ENCODE measurements at regions not wholly inside any gene's neighbourhood (a gene's known extent, or its start where the extent isn't known, plus 50 kb on each side); places are given as distances from the start of the nearest gene placed in this dataset.

GRCh38 chr4:152239216-152239615, 296.7 kb downstream of the FBXW7 start:
- Histone ChIP-seq H3K9ac (ENCODE audit: low read depth in 1 of 3, low read length in 3 of 3) (no peak overlapping the region), H3K4me1 (ENCODE audit: control insufficient read depth in 3 of 3, insufficient read depth in 3 of 3, low read length in 3 of 3) (peaks cover 0 to 9% (median 2%) of the 10 kb centered on the region in 3 donors), H3K27ac (ENCODE audit: low read depth, low read length) (no peak overlapping the region), H3K27me3 (ENCODE audit: control insufficient read depth in 3 of 3, insufficient read depth in 3 of 3, low read length in 3 of 3) (no peaks in the 10 kb centered on the region), H3K36me3 (ENCODE audit: control insufficient read depth in 3 of 3, insufficient read depth in 3 of 3, low read length in 3 of 3) (no peaks in the 10 kb centered on the region), H3K4me3 (ENCODE audit: low read length in 3 of 3) (no peak overlapping the region), H3K9me3 (ENCODE audit: control insufficient read depth in 3 of 3, low read length in 3 of 3) (no peaks in the 10 kb centered on the region)

DNA sequence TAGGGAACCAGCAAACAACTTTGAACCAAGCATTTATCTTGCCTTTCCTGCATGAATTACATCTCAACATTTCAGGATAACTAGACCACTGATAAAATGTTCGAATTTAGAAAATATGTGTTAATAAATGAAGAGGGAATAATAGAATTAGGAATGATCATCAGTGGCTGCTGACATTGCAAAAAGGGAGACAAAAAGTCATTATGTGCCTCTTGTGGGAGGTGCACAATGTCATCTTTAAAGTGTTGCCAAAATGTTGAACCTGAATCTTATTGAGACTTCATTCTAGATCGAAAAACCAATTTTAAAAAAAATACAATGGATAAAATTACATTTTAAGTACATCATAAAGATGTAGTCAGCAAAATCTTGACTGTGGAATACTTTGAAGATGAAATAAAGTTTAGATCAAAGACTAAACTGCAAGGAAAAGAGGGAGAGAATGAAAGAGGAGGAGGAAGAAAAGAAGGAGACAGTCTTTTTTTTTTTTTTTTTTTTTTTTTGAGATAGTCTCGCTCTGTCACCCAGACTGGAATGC, 299.3 kb downstream of the FBXW7 start:
- no peaks in the 10 kb centered on the region for H3K9me3 ChIP-seq (ENCODE audit: control insufficient read depth in 3 of 3, low read length in 3 of 3)
- H3K4me3 ChIP-seq (ENCODE audit: low read length in 3 of 3), result no peak overlapping the region

DNA sequence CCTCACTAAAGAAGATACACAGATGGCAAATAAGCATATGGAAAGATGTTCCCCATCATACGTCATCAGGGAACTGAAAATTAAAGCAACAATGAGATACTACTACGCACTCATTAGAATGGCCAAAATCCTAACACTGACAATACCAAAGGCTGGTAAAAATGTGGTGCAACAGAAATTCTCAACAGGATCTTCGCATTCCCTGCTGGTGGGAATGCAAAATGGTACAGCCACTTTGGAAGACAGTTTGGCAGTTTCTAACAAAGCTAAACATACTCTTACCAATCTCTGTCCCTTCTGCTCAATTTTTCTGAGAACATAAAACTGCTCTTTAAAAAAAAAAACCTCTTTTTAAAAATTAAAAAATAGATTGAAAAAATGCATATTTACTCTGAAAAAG, 300.2 kb downstream of the FBXW7 start:
- H3K4me1 ChIP-seq (ENCODE audit: control insufficient read depth in 3 of 3, insufficient read depth in 3 of 3, low read length in 3 of 3), result no peaks in the 10 kb centered on the region
- no peak overlapping the region for H3K9ac ChIP-seq (ENCODE audit: low read depth in 1 of 3, low read length in 3 of 3)
- H3K27ac ChIP-seq (ENCODE audit: low read depth, low read length), result no peak overlapping the region
- no peaks in the 10 kb centered on the region for H3K36me3 ChIP-seq (ENCODE audit: control insufficient read depth in 3 of 3, insufficient read depth in 3 of 3, low read length in 3 of 3)
- H3K9me3 ChIP-seq (ENCODE audit: control insufficient read depth in 3 of 3, low read length in 3 of 3), result no peaks in the 10 kb centered on the region
- H3K27me3 ChIP-seq (ENCODE audit: control insufficient read depth in 3 of 3, insufficient read depth in 3 of 3, low read length in 3 of 3), result no peaks in the 10 kb centered on the region
- no peak overlapping the region for H3K4me3 ChIP-seq (ENCODE audit: low read length in 3 of 3)

More for the DNA sequence above, 299.3 kb downstream of the FBXW7 start:
- Histone ChIP-seq H3K27ac (ENCODE audit: low read depth, low read length) (no peak overlapping the region), H3K27me3 (ENCODE audit: control insufficient read depth in 3 of 3, insufficient read depth in 3 of 3, low read length in 3 of 3) (no peaks in the 10 kb centered on the region), H3K9ac (ENCODE audit: low read depth in 1 of 3, low read length in 3 of 3) (no peak overlapping the region), H3K36me3 (ENCODE audit: control insufficient read depth in 3 of 3, insufficient read depth in 3 of 3, low read length in 3 of 3) (no peaks in the 10 kb centered on the region), H3K4me1 (ENCODE audit: control insufficient read depth in 3 of 3, insufficient read depth in 3 of 3, low read length in 3 of 3) (no peaks in the 10 kb centered on the region)

GRCh38 chr4:152234571-152234970, 301.3 kb downstream of the FBXW7 start:
- H3K9ac ChIP-seq (ENCODE audit: low read depth in 1 of 3, low read length in 3 of 3), result no peak overlapping the region
- H3K4me3 ChIP-seq (ENCODE audit: low read length in 3 of 3), result no peak overlapping the region
- H3K9me3 ChIP-seq (ENCODE audit: control insufficient read depth in 3 of 3, low read length in 3 of 3), result no peaks in the 10 kb centered on the region
- H3K4me1 ChIP-seq (ENCODE audit: control insufficient read depth in 3 of 3, insufficient read depth in 3 of 3, low read length in 3 of 3), result no peaks in the 10 kb centered on the region
- no peaks in the 10 kb centered on the region for H3K27me3 ChIP-seq (ENCODE audit: control insufficient read depth in 3 of 3, insufficient read depth in 3 of 3, low read length in 3 of 3)
- no peak overlapping the region for H3K27ac ChIP-seq (ENCODE audit: low read depth, low read length)
- H3K36me3 ChIP-seq (ENCODE audit: control insufficient read depth in 3 of 3, insufficient read depth in 3 of 3, low read length in 3 of 3), result no peaks in the 10 kb centered on the region

- Histone ChIP-seq H3K27ac (ENCODE audit: low read depth, low read length) (no peak overlapping the region), H3K4me3 (ENCODE audit: low read length in 3 of 3) (no peak overlapping the region)
Measured at GRCh38 chr4:152232271-152232670, 303.6 kb downstream of the FBXW7 start.

GRCh38 chr4:152229782-152230289, 306.1 kb downstream of the FBXW7 start:
- Histone ChIP-seq H3K4me1 (ENCODE audit: control insufficient read depth in 3 of 3, insufficient read depth in 3 of 3, low read length in 3 of 3) (no peaks in the 10 kb centered on the region), H3K9ac (ENCODE audit: low read depth in 1 of 3, low read length in 3 of 3) (no peak overlapping the region), H3K36me3 (ENCODE audit: control insufficient read depth in 3 of 3, insufficient read depth in 3 of 3, low read length in 3 of 3) (no peaks in the 10 kb centered on the region), H3K27me3 (ENCODE audit: control insufficient read depth in 3 of 3, insufficient read depth in 3 of 3, low read length in 3 of 3) (no peaks in the 10 kb centered on the region), H3K9me3 (ENCODE audit: control insufficient read depth in 3 of 3, low read length in 3 of 3) (no peaks in the 10 kb centered on the region), H3K27ac (ENCODE audit: low read depth, low read length) (no peak overlapping the region), H3K4me3 (ENCODE audit: low read length in 3 of 3) (no peak overlapping the region)

More at GRCh38 chr4:152232271-152232670, 303.6 kb downstream of the FBXW7 start:
- H3K4me1 ChIP-seq (ENCODE audit: control insufficient read depth in 3 of 3, insufficient read depth in 3 of 3, low read length in 3 of 3), result no peaks in the 10 kb centered on the region
- H3K9me3 ChIP-seq (ENCODE audit: control insufficient read depth in 3 of 3, low read length in 3 of 3), result no peaks in the 10 kb centered on the region
- H3K9ac ChIP-seq (ENCODE audit: low read depth in 1 of 3, low read length in 3 of 3), result no peak overlapping the region
- H3K36me3 ChIP-seq (ENCODE audit: control insufficient read depth in 3 of 3, insufficient read depth in 3 of 3, low read length in 3 of 3), result no peaks in the 10 kb centered on the region
- H3K27me3 ChIP-seq (ENCODE audit: control insufficient read depth in 3 of 3, insufficient read depth in 3 of 3, low read length in 3 of 3), result no peaks in the 10 kb centered on the region

- H3K9ac ChIP-seq (ENCODE audit: low read depth in 1 of 3, low read length in 3 of 3), result no peak overlapping the region
- H3K4me1 ChIP-seq (ENCODE audit: control insufficient read depth in 3 of 3, insufficient read depth in 3 of 3, low read length in 3 of 3), result no peaks in the 10 kb centered on the region
- no peaks in the 10 kb centered on the region for H3K36me3 ChIP-seq (ENCODE audit: control insufficient read depth in 3 of 3, insufficient read depth in 3 of 3, low read length in 3 of 3)
- no peaks in the 10 kb centered on the region for H3K27me3 ChIP-seq (ENCODE audit: control insufficient read depth in 3 of 3, insufficient read depth in 3 of 3, low read length in 3 of 3)
- H3K9me3 ChIP-seq (ENCODE audit: control insufficient read depth in 3 of 3, low read length in 3 of 3), result no peaks in the 10 kb centered on the region
- no peak overlapping the region for H3K27ac ChIP-seq (ENCODE audit: low read depth, low read length)
- H3K4me3 ChIP-seq (ENCODE audit: low read length in 3 of 3), result no peak overlapping the region
Measured at GRCh38 chr4:152225680-152226079, 310.2 kb downstream of the FBXW7 start.

- Histone ChIP-seq H3K9me3 (ENCODE audit: control insufficient read depth in 3 of 3, low read length in 3 of 3) (no peaks in the 10 kb centered on the region), H3K36me3 (ENCODE audit: control insufficient read depth in 3 of 3, insufficient read depth in 3 of 3, low read length in 3 of 3) (no peaks in the 10 kb centered on the region), H3K4me1 (ENCODE audit: control insufficient read depth in 3 of 3, insufficient read depth in 3 of 3, low read length in 3 of 3) (no peaks in the 10 kb centered on the region), H3K9ac (ENCODE audit: low read depth in 1 of 3, low read length in 3 of 3) (no peak overlapping the region), H3K27ac (ENCODE audit: low read depth, low read length) (no peak overlapping the region), H3K4me3 (ENCODE audit: low read length in 3 of 3) (no peak overlapping the region), H3K27me3 (ENCODE audit: control insufficient read depth in 3 of 3, insufficient read depth in 3 of 3, low read length in 3 of 3) (no peaks in the 10 kb centered on the region)
Measured at GRCh38 chr4:152224721-152225420, 311.0 kb downstream of the FBXW7 start.

GRCh38 chr4:152224223-152224622, 311.7 kb downstream of the FBXW7 start:
- H3K9me3 ChIP-seq (ENCODE audit: control insufficient read depth in 3 of 3, low read length in 3 of 3), result no peaks in the 10 kb centered on the region
- H3K4me1 ChIP-seq (ENCODE audit: control insufficient read depth in 3 of 3, insufficient read depth in 3 of 3, low read length in 3 of 3), result no peaks in the 10 kb centered on the region
- H3K27ac ChIP-seq (ENCODE audit: low read depth, low read length), result no peak overlapping the region
- H3K27me3 ChIP-seq (ENCODE audit: control insufficient read depth in 3 of 3, insufficient read depth in 3 of 3, low read length in 3 of 3), result no peaks in the 10 kb centered on the region
- no peak overlapping the region for H3K9ac ChIP-seq (ENCODE audit: low read depth in 1 of 3, low read length in 3 of 3)
- no peaks in the 10 kb centered on the region for H3K36me3 ChIP-seq (ENCODE audit: control insufficient read depth in 3 of 3, insufficient read depth in 3 of 3, low read length in 3 of 3)
- H3K4me3 ChIP-seq (ENCODE audit: low read length in 3 of 3), result no peak overlapping the region

DNA sequence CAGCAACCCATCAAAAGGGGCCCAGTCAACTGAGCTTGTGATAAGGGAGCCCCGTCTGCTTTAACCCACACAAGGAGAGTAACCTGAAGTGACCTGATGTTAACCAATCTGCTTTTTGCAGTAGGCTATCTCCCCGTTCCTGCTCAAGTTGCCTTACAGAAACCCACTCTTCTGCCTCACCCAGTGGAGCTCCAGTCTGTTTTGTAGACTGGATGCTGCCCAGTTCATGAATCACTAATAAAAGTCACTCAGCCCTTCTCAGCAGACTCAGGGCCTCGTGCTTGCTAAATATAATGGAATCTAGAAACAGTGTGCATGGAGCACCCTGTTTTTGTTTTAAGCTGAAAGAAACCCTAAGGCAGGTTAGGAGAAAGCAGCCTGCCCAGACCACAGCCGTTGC, 312.3 kb downstream of the FBXW7 start:
- no peaks in the 10 kb centered on the region for H3K9me3 ChIP-seq (ENCODE audit: control insufficient read depth in 3 of 3, low read length in 3 of 3)
- no peak overlapping the region for H3K4me3 ChIP-seq (ENCODE audit: low read length in 3 of 3)
- H3K27ac ChIP-seq (ENCODE audit: low read depth, low read length), result no peak overlapping the region
- H3K4me1 ChIP-seq (ENCODE audit: control insufficient read depth in 3 of 3, insufficient read depth in 3 of 3, low read length in 3 of 3), result no peaks in the 10 kb centered on the region
- H3K36me3 ChIP-seq (ENCODE audit: control insufficient read depth in 3 of 3, insufficient read depth in 3 of 3, low read length in 3 of 3), result no peaks in the 10 kb centered on the region
- no peak overlapping the region for H3K9ac ChIP-seq (ENCODE audit: low read depth in 1 of 3, low read length in 3 of 3)
- H3K27me3 ChIP-seq (ENCODE audit: control insufficient read depth in 3 of 3, insufficient read depth in 3 of 3, low read length in 3 of 3), result no peaks in the 10 kb centered on the region
